DND-41 (cell line): ENCODE measurements at regions not wholly inside any gene's neighbourhood (a gene's known extent, or its start where the extent isn't known, plus 50 kb on each side); places are given as distances from the start of the nearest gene placed in this dataset.

Source experiments
- ATAC-seq: fragments of 200-7000 bp; cut with Tn5 transposase; 3 replicates; pipeline ENCODE4 v1.9.1; 2021; ENCODE audit warnings: low read depth; ENCODE audit not compliant: insufficient read depth
- DNase-seq: peaks from one replicate; pipeline ENCODE4 v3.0.0-alpha.2; 2020
- H2AFZ ChIP-seq: 2 replicates; pipeline ENCODE4 v1.6.0; 2012; ENCODE audit warnings: low read depth, low read length
- H3K27ac ChIP-seq: 2 replicates; pipeline ENCODE4 v1.5.1; 2012; ENCODE audit warnings: low read length, inconsistent platforms
- H3K27me3 ChIP-seq: fragments of 200-600 bp; sonication (generic); 2 replicates; pipeline ENCODE4 v1.6.0; 2012; ENCODE audit warnings: low read length, mild to moderate bottlenecking, inconsistent platforms; ENCODE audit not compliant: insufficient read depth, poor library complexity
- H3K36me3 ChIP-seq: 2 replicates; pipeline ENCODE4 v1.5.1; 2012; ENCODE audit warnings: low read length, inconsistent platforms; ENCODE audit not compliant: insufficient read depth
- H3K4me1 ChIP-seq: 2 replicates; pipeline ENCODE4 v1.5.1; 2012; ENCODE audit warnings: mild to moderate bottlenecking, low read length; ENCODE audit not compliant: insufficient read depth
- H3K4me2 ChIP-seq: 2 replicates; pipeline ENCODE4 v1.6.0; 2012; ENCODE audit warnings: mild to moderate bottlenecking, moderate library complexity, low read length, inconsistent platforms; ENCODE audit not compliant: insufficient read depth
- H3K4me3 ChIP-seq, 2 experiments: fragments of 200-600 bp in 1 of 2; shearing (Covaris generic) in 1 of 2; 2 replicates each; pipeline ENCODE4 v1.5.1; 2012 to 2016; ENCODE audit warnings: inconsistent platforms in 2 of 2, low read length in 2 of 2, mild to moderate bottlenecking in 2 of 2, low read depth in 1 of 2, moderate library complexity in 1 of 2
- H3K79me2 ChIP-seq: 2 replicates; pipeline ENCODE4 v1.6.0; 2012; ENCODE audit warnings: low read length, inconsistent platforms; ENCODE audit not compliant: insufficient read depth
- H3K9ac ChIP-seq: 2 replicates; pipeline ENCODE4 v1.6.0; 2012; ENCODE audit warnings: low read depth, mild to moderate bottlenecking, inconsistent platforms, low read length, moderate library complexity
- H3K9me3 ChIP-seq: 2 replicates; pipeline ENCODE4 v1.5.1; 2012; ENCODE audit warnings: low read length, moderate library complexity, mild to moderate bottlenecking, inconsistent platforms; ENCODE audit not compliant: insufficient read depth, severe bottlenecking
- H4K20me1 ChIP-seq: 2 replicates; pipeline ENCODE4 v1.6.0; 2012; ENCODE audit warnings: low read length; ENCODE audit not compliant: insufficient read depth
- EZH2 ChIP-seq: IDR thresholded peaks from 3 replicates; pipeline ENCODE4 v1.6.1; 2012; ENCODE audit warnings: borderline replicate concordance, low read depth, mild to moderate bottlenecking, moderate library complexity, low read length, inconsistent platforms; ENCODE audit not compliant: severe bottlenecking
- TF ChIP-seq, protein P1 (sequence below): IDR thresholded peaks from 2 replicates; pipeline ENCODE4 v1.5.1; 2012; ENCODE audit warnings: borderline replicate concordance, low read length, moderate library complexity, mild to moderate bottlenecking; ENCODE audit not compliant: poor library complexity, severe bottlenecking; ENCODE audit errors: extremely low read depth

DNA sequence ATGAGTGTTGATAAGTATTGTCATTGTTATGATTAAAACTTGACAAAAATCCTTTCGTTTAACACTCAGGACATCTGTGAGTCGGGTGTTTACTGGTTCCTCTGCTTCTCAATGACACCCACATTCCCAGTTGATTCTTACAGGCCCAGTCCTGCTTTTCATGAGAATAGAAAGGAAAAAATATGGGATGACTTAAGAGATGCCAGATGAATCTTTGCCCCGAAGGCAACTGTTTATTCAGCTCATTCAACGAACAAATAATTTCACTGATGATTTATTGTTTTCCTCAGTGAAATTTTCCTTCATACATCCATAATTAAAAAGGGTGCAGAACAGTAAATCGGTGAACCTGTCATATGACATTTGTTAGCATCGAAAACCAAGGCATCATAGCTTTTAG lies 452.4 kb upstream of the WWC1 start:
- Histone ChIP-seq H2AFZ (no peak overlapping the region), H4K20me1 (no peaks in the 10 kb centered on the region), H3K27ac (no peak overlapping the region), H3K27me3 (peaks cover 3% of the 10 kb centered on the region), H3K4me3 (no peak overlapping the region), H3K4me2 (no peak overlapping the region), H3K79me2 (no peaks in the 10 kb centered on the region), H3K9ac (no peak overlapping the region), H3K9me3 (no peaks in the 10 kb centered on the region), H3K36me3 (no peaks in the 10 kb centered on the region), H3K4me1 (no peaks in the 10 kb centered on the region)
- ATAC-seq, result no peak
- TF ChIP-seq, protein P1, sequence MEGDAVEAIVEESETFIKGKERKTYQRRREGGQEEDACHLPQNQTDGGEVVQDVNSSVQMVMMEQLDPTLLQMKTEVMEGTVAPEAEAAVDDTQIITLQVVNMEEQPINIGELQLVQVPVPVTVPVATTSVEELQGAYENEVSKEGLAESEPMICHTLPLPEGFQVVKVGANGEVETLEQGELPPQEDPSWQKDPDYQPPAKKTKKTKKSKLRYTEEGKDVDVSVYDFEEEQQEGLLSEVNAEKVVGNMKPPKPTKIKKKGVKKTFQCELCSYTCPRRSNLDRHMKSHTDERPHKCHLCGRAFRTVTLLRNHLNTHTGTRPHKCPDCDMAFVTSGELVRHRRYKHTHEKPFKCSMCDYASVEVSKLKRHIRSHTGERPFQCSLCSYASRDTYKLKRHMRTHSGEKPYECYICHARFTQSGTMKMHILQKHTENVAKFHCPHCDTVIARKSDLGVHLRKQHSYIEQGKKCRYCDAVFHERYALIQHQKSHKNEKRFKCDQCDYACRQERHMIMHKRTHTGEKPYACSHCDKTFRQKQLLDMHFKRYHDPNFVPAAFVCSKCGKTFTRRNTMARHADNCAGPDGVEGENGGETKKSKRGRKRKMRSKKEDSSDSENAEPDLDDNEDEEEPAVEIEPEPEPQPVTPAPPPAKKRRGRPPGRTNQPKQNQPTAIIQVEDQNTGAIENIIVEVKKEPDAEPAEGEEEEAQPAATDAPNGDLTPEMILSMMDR, result no peak
- TF ChIP-seq EZH2, result no peak
- DNase-seq, result no peak

DNA sequence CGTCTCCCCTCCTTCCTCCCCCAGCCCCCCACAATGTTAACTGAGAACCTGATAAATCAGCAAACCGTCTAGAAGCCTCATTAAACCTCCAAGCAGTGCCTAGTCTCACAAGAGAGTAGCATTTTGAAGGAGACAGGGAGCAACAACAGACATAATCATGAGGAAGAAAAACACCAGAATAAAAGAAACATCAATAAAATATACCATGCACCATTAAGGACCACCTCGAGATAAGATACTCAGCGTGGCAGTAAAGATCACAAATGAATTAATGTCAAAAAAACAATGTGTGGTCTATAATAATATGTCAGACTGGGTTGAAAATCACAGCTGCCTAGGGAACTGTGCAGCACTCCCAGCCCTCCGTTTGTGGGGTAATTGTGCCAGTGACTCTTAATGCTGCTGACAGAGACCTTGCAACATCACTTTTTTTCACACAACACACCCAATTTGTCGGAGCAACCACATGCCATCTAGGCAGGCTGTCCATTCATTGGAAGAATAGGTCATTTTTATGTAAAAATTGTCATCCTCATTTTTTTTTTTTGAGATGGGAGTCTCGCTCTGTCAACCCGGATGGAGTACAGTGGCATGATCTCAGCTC lies 450.8 kb upstream of the WWC1 start:
- DNase-seq, result no peak
- Histone ChIP-seq H3K9ac (no peak overlapping the region), H2AFZ (no peak overlapping the region), H3K79me2 (no peaks in the 10 kb centered on the region), H4K20me1 (no peaks in the 10 kb centered on the region), H3K36me3 (no peaks in the 10 kb centered on the region), H3K4me2 (no peak overlapping the region), H3K27me3 (peaks cover 3% of the 10 kb centered on the region), H3K9me3 (no peaks in the 10 kb centered on the region), H3K27ac (no peak overlapping the region), H3K4me1 (no peaks in the 10 kb centered on the region), H3K4me3 (no peak overlapping the region)
- TF ChIP-seq, protein P1, result no peak
- no peak for TF ChIP-seq EZH2
- ATAC-seq, result no peak

GRCh38 chr5:167843881-167844572 lies 447.4 kb upstream of the WWC1 start:
- no peaks in the 10 kb centered on the region for H3K27me3 ChIP-seq
- no peaks in the 10 kb centered on the region for H3K36me3 ChIP-seq
- no peaks in the 10 kb centered on the region for H4K20me1 ChIP-seq
- no peak overlapping the region for H3K27ac ChIP-seq
- no peak overlapping the region for H3K4me2 ChIP-seq
- H3K79me2 ChIP-seq, result no peaks in the 10 kb centered on the region
- TF ChIP-seq, protein P1, result no peak
- no peak for TF ChIP-seq EZH2
- H2AFZ ChIP-seq, result no peak overlapping the region
- ATAC-seq, result no peak
- no peak overlapping the region for H3K9ac ChIP-seq
- H3K9me3 ChIP-seq, result no peaks in the 10 kb centered on the region
- no peak overlapping the region for H3K4me3 ChIP-seq
- no peaks in the 10 kb centered on the region for H3K4me1 ChIP-seq
- DNase-seq, result no peak
